Omental fat pad (tissue), 3 donors: ENCODE measurements at regions not wholly inside any gene's neighbourhood (a gene's known extent, or its start where the extent isn't known, plus 50 kb on each side); places are given as distances from the start of the nearest gene placed in this dataset.
"Not testable (repeated sequence)": the region's sequence is repeated elsewhere in the genome, so short reads cannot be mapped to it uniquely, and the experiment has no call there.

Experiments
- ATAC-seq: fragments of 150-250 bp; one replicate; pipeline ENCODE4 v1.9.1; 2016; ENCODE audit warnings: mild to moderate bottlenecking, moderate library complexity; ENCODE audit not compliant: low FRiP score
- DNase-seq: peaks from one replicate; pipeline ENCODE4 v3.0.0-alpha.2; 2019; ENCODE audit warnings: low spot score
- TF ChIP-seq, protein P1 (sequence below), 3 donors: fragments of 450-650 bp; IDR thresholded peaks; one replicate each; pipeline ENCODE4 v1.5.1; 2016 to 2017; ENCODE audit warnings: antibody characterized with exemption in 3 of 3, mild to moderate bottlenecking in 3 of 3, moderate library complexity in 2 of 3

DNA sequence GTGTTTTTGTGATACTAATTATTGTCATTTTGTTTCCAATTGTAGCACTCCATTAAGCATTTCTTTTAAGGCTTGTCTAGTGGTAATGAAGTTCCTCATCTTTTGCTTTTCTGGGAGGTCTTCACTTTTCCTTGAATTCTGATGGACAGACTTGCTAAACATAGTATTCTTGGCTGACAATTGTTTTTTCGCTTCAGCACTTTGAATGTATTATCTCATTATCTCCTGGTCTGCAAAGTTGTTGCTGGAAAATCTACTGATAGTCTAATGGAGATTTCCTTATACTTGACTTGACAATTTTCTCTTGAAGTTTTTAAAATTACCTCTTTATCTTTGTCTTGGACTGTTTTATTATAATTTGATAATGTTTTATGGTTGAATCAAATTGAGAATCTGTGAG, 147.5 kb downstream of the FAM174A start:
- TF ChIP-seq, protein P1, sequence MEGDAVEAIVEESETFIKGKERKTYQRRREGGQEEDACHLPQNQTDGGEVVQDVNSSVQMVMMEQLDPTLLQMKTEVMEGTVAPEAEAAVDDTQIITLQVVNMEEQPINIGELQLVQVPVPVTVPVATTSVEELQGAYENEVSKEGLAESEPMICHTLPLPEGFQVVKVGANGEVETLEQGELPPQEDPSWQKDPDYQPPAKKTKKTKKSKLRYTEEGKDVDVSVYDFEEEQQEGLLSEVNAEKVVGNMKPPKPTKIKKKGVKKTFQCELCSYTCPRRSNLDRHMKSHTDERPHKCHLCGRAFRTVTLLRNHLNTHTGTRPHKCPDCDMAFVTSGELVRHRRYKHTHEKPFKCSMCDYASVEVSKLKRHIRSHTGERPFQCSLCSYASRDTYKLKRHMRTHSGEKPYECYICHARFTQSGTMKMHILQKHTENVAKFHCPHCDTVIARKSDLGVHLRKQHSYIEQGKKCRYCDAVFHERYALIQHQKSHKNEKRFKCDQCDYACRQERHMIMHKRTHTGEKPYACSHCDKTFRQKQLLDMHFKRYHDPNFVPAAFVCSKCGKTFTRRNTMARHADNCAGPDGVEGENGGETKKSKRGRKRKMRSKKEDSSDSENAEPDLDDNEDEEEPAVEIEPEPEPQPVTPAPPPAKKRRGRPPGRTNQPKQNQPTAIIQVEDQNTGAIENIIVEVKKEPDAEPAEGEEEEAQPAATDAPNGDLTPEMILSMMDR (IDR thresholded peaks at IDR 0.05): no peak
- no peak for ATAC-seq
- no peak for DNase-seq

DNA sequence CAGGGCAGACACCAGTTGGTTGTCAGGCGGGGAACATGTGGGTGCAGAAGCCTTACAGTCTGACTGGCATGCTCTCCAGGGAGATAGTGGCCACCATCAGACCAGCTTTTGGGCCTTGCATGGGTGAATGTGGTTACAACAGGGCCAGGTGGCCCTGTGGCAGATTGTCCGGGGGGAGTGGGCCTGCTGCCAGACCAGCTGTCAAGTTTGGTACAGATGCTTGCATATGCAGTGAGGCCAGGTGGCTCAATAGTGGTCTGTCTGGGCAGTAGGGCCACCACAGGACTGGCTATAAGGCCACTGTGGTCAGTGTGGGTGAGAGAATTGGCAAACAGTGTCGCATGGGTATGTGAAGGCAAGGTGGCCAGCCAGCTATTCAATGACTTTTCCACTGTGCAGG, 148.7 kb downstream of the FAM174A start:
- ATAC-seq (no peak), DNase-seq (no peak)
- TF ChIP-seq, protein P1 (IDR thresholded peaks at IDR 0.05): no peak

DNA sequence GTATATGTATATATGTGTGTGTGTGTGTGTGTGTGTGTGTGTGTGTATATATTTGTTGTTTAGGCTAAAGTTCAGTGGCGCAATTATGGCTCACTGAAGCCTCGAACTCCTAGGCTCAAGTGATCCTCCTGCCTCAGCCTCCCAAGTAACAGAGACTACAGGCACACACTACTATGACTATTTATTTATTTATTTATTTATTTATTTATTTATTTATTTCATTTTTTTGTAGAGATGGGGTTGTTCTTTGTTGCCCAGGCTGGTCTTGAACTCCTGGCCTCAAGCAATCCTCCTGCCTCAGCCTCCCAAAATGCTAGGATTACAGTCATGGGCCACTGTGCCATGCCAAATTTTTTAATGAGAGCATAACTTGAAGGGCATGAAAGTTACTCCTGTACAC, 149.9 kb downstream of the FAM174A start:
- not testable (repeated sequence) for DNase-seq, ATAC-seq

DNA sequence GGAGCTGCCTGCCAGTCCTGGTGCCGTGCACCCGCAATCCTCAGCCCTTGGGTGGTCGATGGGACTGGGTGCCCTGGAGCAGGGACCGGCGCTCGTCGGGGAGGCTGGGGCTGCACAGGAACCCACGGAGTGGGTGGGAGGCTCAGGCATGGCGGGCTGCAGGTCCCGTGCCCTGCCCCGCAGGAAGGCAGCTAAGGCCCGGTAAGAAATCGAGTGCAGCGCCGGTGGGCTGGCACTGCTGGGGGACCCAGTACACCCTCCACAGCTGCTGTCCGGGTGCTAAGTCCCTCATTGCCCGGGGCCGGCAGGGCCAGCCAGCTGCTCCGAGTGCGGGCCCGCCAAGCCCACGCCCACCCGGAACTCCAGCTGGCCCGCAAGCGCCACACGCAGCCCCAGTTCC, 153.7 kb downstream of the FAM174A start:
- not testable (repeated sequence) for DNase-seq, ATAC-seq

DNA sequence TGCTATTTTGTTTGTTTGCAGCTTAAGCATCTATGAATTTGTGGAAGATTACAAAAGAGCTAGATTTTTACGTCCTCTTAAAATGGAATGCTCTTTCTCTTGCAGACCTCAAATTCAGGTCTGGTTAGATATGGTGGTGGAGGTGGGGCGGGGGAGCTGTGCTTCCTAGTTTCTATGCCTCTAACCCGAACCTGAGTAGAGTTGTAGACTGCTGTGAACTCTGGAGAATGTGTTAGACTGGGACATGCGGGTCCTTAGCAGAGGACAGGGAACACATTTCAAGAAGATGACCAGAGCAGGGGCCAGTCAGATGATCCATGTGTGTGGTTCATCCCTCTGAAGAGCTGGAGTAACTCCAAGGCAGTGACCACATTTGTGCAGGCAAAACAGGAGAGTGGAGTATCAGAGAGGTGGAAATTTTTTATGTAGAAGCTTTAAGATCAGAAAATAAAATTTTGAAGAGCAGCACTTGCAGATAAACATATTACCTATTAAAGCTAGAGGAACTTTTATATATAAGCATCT, 154.9 kb downstream of the FAM174A start:
- TF ChIP-seq, protein P1 (IDR thresholded peaks at IDR 0.05): no peak
- no peak for ATAC-seq
- DNase-seq: no peak

DNA sequence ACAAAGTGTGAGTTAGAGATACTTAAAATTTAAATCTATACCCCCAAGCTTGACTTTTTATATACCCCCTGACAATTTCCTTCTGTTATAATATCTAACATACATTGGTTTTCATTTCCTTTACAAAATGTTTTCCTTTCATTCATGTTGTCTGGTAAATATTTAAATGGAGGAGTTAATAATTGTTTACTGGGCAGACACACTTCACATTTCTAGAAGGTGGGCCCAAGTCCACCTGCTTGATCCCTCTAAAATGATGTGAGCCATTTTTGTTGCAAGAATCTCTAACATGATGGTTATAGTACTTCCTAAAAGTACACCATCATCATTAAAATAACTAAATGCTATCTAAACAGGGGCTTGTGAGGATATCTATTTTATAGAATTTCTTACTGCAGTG, 155.9 kb downstream of the FAM174A start:
- TF ChIP-seq, protein P1 (IDR thresholded peaks at IDR 0.05): no peak
- no peak for DNase-seq
- no peak for ATAC-seq

DNA sequence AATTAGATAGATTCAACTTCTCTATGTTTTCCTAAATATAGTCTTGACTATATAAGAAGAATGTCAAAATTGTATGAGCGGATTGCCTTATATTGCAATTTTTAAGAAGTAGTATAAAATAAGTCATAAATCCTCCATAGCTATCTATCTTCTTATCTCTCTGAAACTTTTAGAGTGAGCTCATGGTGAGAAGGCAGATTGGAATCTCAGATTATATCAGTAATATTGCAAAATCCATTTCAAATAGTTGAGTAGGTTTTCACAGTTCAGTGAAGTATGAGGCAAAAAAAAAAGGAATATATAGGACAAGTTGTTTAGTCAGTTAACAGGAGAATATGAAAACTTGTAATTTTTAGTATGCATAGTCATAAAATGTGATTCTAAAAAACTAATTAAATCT, 156.4 kb downstream of the FAM174A start:
- TF ChIP-seq, protein P1 (IDR thresholded peaks at IDR 0.05): no peak
- DNase-seq (no peak), ATAC-seq (no peak)

DNA sequence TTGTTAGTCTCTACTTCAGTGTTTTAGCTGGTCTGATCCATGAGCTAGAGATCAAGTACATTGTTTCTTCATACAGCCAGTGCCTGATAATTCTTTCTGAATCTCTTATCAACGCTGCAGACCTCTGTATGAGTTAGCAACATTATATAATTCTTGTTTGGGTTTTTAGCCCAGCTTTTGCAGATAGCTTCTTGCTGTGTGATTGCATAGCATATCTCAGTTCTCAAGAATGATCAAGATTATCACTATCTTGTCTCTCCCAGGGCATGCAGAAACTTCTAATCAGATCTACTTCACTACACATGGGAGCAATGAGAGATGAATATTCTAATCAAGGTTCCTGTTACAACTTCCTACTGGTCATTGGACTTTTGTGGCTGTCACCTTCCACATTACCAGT, 158.3 kb downstream of the FAM174A start:
- no peak for ATAC-seq
- no peak for DNase-seq
- TF ChIP-seq, protein P1 (IDR thresholded peaks at IDR 0.05): no peak
